ENCODE measurements at regions not wholly inside any gene's neighbourhood (a gene's known extent, or its start where the extent isn't known, plus 50 kb on each side); places are given as distances from the start of the nearest gene placed in this dataset.

GRCh38 chr16:5556158-5556810 lies 458.7 kb upstream of the EEF2KMT start:
- TF ChIP-seq CTCF (conservative IDR thresholded peaks at IDR 0.05; ENCODE audit: low read depth, low read length) (no peak), EZH2 (IDR thresholded peaks at IDR 0.05; ENCODE audit: low read length, unreplicated experiment) (no peak)
